ENCODE measurements at regions not wholly inside any gene's neighbourhood (a gene's known extent, or its start where the extent isn't known, plus 50 kb on each side); places are given as distances from the start of the nearest gene placed in this dataset.

- TF ChIP-seq ZBTB33 (IDR thresholded peaks at IDR 0.05; ENCODE audit: borderline replicate concordance, low read depth) (no peak), RXRA (IDR thresholded peaks at IDR 0.05; ENCODE audit: borderline replicate concordance, low read depth) (no peak), USF1 (IDR thresholded peaks at IDR 0.05; ENCODE audit: borderline replicate concordance, low read depth) (no peak), CHD2 (IDR thresholded peaks at IDR 0.05; ENCODE audit: low read length, partially characterized antibody) (no peak), TAF1 (IDR thresholded peaks at IDR 0.05; ENCODE audit: borderline replicate concordance, low read depth, low read length) (no peak), RCOR1 (IDR thresholded peaks at IDR 0.05; ENCODE audit: low read length) (no peak), CTCF (IDR thresholded peaks at IDR 0.05) (no peak), ELF1 (IDR thresholded peaks at IDR 0.05) (no peak)
- H3F3A ChIP-seq (replicated peaks; ENCODE audit: insufficient read depth) = no peaks in the 10 kb centered on the region
- no peak overlapping the region for H2AFZ ChIP-seq (ENCODE audit: low read depth)
- no peak overlapping the region for H3K4me3 ChIP-seq (ENCODE audit: low read depth in 2 of 2, low read length in 1 of 2)
- H3K4me1 ChIP-seq (ENCODE audit: control insufficient read depth in 1 of 2, insufficient read depth in 2 of 2, low read depth in 1 of 2, low read length in 1 of 2) = peaks cover 0 to 6% of the 10 kb centered on the region in 2 experiments; a peak in 1 of 4 replicates
- no peaks in the 10 kb centered on the region for H4K20me1 ChIP-seq (ENCODE audit: insufficient read depth)
- no peaks in the 10 kb centered on the region for H3K9me3 ChIP-seq
- no peak overlapping the region for H3K27ac ChIP-seq (ENCODE audit: low read depth in 2 of 2, low read length in 1 of 2)
- DNase-seq = no peak
- no peak overlapping the region for H3K9ac ChIP-seq
- no peaks in the 10 kb centered on the region for H3K9me2 ChIP-seq
- no peaks in the 10 kb centered on the region for H3K79me2 ChIP-seq (ENCODE audit: insufficient read depth)
- H3K36me3 ChIP-seq (replicated peaks in 1 of 2; ENCODE audit: control insufficient read depth in 1 of 2, insufficient read depth in 2 of 2, low read length in 1 of 2) = no peaks in the 10 kb centered on the region
- no peaks in the 10 kb centered on the region for H3K27me3 ChIP-seq (ENCODE audit: insufficient read depth)
- H3K4me2 ChIP-seq = no peak overlapping the region
- 58% methylated on average over 7 of the region's 7 CpGs for WGBS (ENCODE audit: low lambda C conversion rate)
- POLR2A ChIA-PET = no interaction called here
- CTCF ChIA-PET = no interaction called here
Observed at GRCh38 chr6:14254505-14254904, 136.9 kb downstream of the CD83 start.

GRCh38 chr6:14255916-14256315, 138.3 kb downstream of the CD83 start:
- CTCF ChIA-PET = no interaction called here
- Histone ChIP-seq H3K4me3 (ENCODE audit: low read depth in 2 of 2, low read length in 1 of 2) (no peak overlapping the region), H4K20me1 (ENCODE audit: insufficient read depth) (no peaks in the 10 kb centered on the region), H3K9me2 (no peaks in the 10 kb centered on the region), H3K9ac (no peak overlapping the region), H3K79me2 (ENCODE audit: insufficient read depth) (no peaks in the 10 kb centered on the region), H2AFZ (ENCODE audit: low read depth) (no peak overlapping the region), H3K27me3 (ENCODE audit: insufficient read depth) (no peaks in the 10 kb centered on the region), H3K4me1 (ENCODE audit: control insufficient read depth in 1 of 2, insufficient read depth in 2 of 2, low read depth in 1 of 2, low read length in 1 of 2) (peaks cover 0 to 6% of the 10 kb centered on the region in 2 experiments; a peak in 1 of 4 replicates), H3K27ac (ENCODE audit: low read depth in 2 of 2, low read length in 1 of 2) (no peak overlapping the region), H3K9me3 (no peaks in the 10 kb centered on the region), H3F3A (replicated peaks; ENCODE audit: insufficient read depth) (no peaks in the 10 kb centered on the region), H3K4me2 (no peak overlapping the region), H3K36me3 (replicated peaks in 1 of 2; ENCODE audit: control insufficient read depth in 1 of 2, insufficient read depth in 2 of 2, low read length in 1 of 2) (no peaks in the 10 kb centered on the region)
- POLR2A ChIA-PET = no interaction called here
- TF ChIP-seq EP300 (IDR thresholded peaks at IDR 0.05; ENCODE audit: borderline replicate concordance in 1 of 2, low read depth in 1 of 2, low read length in 1 of 2) = no peak
- no peak for DNase-seq
- 42% methylated on average over 6 of the region's 6 CpGs for WGBS (ENCODE audit: low lambda C conversion rate)

All from SK-N-SH (cell line).